ENCODE measurements at regions not wholly inside any gene's neighbourhood (a gene's known extent, or its start where the extent isn't known, plus 50 kb on each side); places are given as distances from the start of the nearest gene placed in this dataset.

DNA sequence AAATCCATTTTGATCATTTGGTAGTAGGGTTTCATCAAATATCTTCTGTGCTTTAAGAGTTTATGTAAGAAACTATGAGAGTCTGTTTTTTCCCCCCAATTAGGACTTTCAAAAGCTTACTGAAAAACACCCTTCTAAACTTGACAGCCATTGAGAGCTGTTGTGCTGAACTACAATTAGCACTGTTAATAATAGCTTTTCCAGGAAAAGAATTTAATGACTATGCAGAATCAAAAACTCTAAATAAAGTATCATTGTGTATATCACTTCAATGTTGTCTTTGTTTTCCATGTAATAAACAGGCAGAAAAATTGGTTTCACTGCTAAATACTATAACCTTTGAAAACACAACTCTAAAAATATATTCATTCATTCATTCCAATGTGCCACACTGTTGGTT lies 121.4 kb upstream of the PDE5A start:
- H3K9me3 ChIP-seq (ENCODE audit: low read length), result no peaks in the 10 kb centered on the region
- ATAC-seq, result no peak
- H2AFZ ChIP-seq (ENCODE audit: low read length), result no peak overlapping the region
- no peak overlapping the region for H3K4me3 ChIP-seq (ENCODE audit: low read length)
- intact Hi-C loops (cut with micrococcal nuclease), result no loop called here
- no peaks in the 10 kb centered on the region for H4K20me1 ChIP-seq (ENCODE audit: low read length)
- no peaks in the 10 kb centered on the region for H3F3A ChIP-seq (ENCODE audit: low read length, unreplicated experiment)
- H3K27me3 ChIP-seq (ENCODE audit: low read length), result no peaks in the 10 kb centered on the region
- no peaks in the 10 kb centered on the region for H3K4me1 ChIP-seq (ENCODE audit: insufficient read depth, low read length)
- no peak overlapping the region for H3K9ac ChIP-seq (ENCODE audit: low read length)
- no peak overlapping the region for H3K4me2 ChIP-seq (ENCODE audit: low read length)
- CTCF ChIA-PET, result no interaction called here
- no TSS peak for BruUV-seq (replicated peaks)
- no peaks in the 10 kb centered on the region for H3K36me3 ChIP-seq (ENCODE audit: low read depth, low read length)
- TF ChIP-seq EZH2phosphoT487 (IDR thresholded peaks at IDR 0.05; ENCODE audit: borderline replicate concordance, low read length), result no peak
- no peak for TF ChIP-seq EZH2 (IDR thresholded peaks at IDR 0.05; ENCODE audit: low read length, unreplicated experiment)
- TF ChIP-seq CTCF (conservative IDR thresholded peaks at IDR 0.05; ENCODE audit: low read depth, low read length), result no peak
- H3K79me2 ChIP-seq (ENCODE audit: low read length), result no peaks in the 10 kb centered on the region
- POLR2A ChIA-PET (ENCODE audit: unreplicated experiment), result no interaction called here
- H3K9me2 ChIP-seq (replicated peaks; ENCODE audit: low read length), result no peaks in the 10 kb centered on the region
- H3K27ac ChIP-seq (ENCODE audit: low read length), result no peak overlapping the region
- DNase-seq, result no peak

DNA sequence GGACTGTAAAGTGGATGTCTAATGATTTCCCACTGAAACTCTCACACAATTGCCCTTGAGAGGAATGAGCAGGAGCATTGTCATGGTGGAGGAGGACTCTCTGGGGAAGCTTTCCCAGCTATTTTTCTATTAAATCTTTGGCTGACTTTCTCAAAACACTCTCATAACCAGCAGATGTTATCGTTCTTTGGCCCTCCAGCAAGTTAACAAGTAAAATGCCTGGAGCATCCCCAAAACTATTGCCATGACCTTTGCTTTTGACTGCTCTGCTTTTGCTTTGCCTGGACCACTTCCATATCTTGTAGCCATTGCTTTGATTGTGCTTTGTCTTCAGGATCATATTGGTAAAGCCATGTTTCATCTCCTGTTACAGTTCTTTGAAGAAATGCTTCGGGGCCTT lies 120.2 kb upstream of the PDE5A start:
- no peaks in the 10 kb centered on the region for H4K20me1 ChIP-seq (ENCODE audit: low read length)
- intact Hi-C loops (cut with micrococcal nuclease), result no loop called here
- ChIA-PET POLR2A (ENCODE audit: unreplicated experiment) (no interaction called here), CTCF (no interaction called here)
- H3K27me3 ChIP-seq (ENCODE audit: low read length), result no peaks in the 10 kb centered on the region
- no peak for ATAC-seq
- no peak for DNase-seq
- no peak overlapping the region for H3K4me2 ChIP-seq (ENCODE audit: low read length)
- no peaks in the 10 kb centered on the region for H3K36me3 ChIP-seq (ENCODE audit: low read depth, low read length)
- H3K9me2 ChIP-seq (replicated peaks; ENCODE audit: low read length), result no peaks in the 10 kb centered on the region
- no peaks in the 10 kb centered on the region for H3K9me3 ChIP-seq (ENCODE audit: low read length)
- no peak for TF ChIP-seq EZH2phosphoT487 (IDR thresholded peaks at IDR 0.05; ENCODE audit: borderline replicate concordance, low read length)
- TF ChIP-seq EZH2 (IDR thresholded peaks at IDR 0.05; ENCODE audit: low read length, unreplicated experiment), result no peak
- no peak for TF ChIP-seq CTCF (conservative IDR thresholded peaks at IDR 0.05; ENCODE audit: low read depth, low read length)
- no peak overlapping the region for H3K4me3 ChIP-seq (ENCODE audit: low read length)
- BruUV-seq (replicated peaks), result no TSS peak
- H3K27ac ChIP-seq (ENCODE audit: low read length), result no peak overlapping the region
- H3K9ac ChIP-seq (ENCODE audit: low read length), result no peak overlapping the region
- H3F3A ChIP-seq (ENCODE audit: low read length, unreplicated experiment), result no peaks in the 10 kb centered on the region
- no peak overlapping the region for H2AFZ ChIP-seq (ENCODE audit: low read length)
- H3K79me2 ChIP-seq (ENCODE audit: low read length), result no peaks in the 10 kb centered on the region
- H3K4me1 ChIP-seq (ENCODE audit: insufficient read depth, low read length), result no peaks in the 10 kb centered on the region

- Histone ChIP-seq H3K9me2 (replicated peaks; ENCODE audit: low read length) (no peaks in the 10 kb centered on the region), H3K4me3 (ENCODE audit: low read length) (no peak overlapping the region), H3K9me3 (ENCODE audit: low read length) (no peaks in the 10 kb centered on the region), H3K4me1 (ENCODE audit: insufficient read depth, low read length) (no peaks in the 10 kb centered on the region), H2AFZ (ENCODE audit: low read length) (no peak overlapping the region), H3K27me3 (ENCODE audit: low read length) (no peaks in the 10 kb centered on the region), H3K79me2 (ENCODE audit: low read length) (no peaks in the 10 kb centered on the region), H3K36me3 (ENCODE audit: low read depth, low read length) (no peaks in the 10 kb centered on the region), H4K20me1 (ENCODE audit: low read length) (no peaks in the 10 kb centered on the region), H3F3A (ENCODE audit: low read length, unreplicated experiment) (no peaks in the 10 kb centered on the region), H3K9ac (ENCODE audit: low read length) (no peak overlapping the region), H3K4me2 (ENCODE audit: low read length) (no peak overlapping the region), H3K27ac (ENCODE audit: low read length) (no peak overlapping the region)
- ChIA-PET POLR2A (ENCODE audit: unreplicated experiment) (no interaction called here), CTCF (no interaction called here)
- intact Hi-C loops (cut with micrococcal nuclease), result no loop called here
- ATAC-seq (no peak), DNase-seq (no peak)
- no peak for TF ChIP-seq EZH2phosphoT487 (IDR thresholded peaks at IDR 0.05; ENCODE audit: borderline replicate concordance, low read length)
- BruUV-seq (replicated peaks), result no TSS peak
Observed at GRCh38 chr4:119746951-119747350, 118.3 kb upstream of the PDE5A start.
